NCI-H2227 treated with DMSO at 0.1 percent for 48 hours (cell line): ENCODE measurements at regions not wholly inside any gene's neighbourhood (a gene's known extent, or its start where the extent isn't known, plus 50 kb on each side); places are given as distances from the start of the nearest gene placed in this dataset.

Source experiments
- DNase-seq: peaks from one replicate; lab custom pipeline; 2025; lab: John Stamatoyannopoulos, UW

GRCh38 chr11:112822478-112823274, 138.5 kb upstream of the NCAM1 start:
- no peak for DNase-seq

- DNase-seq, result no peak
Observed at GRCh38 chr11:112826026-112826425, 135.2 kb upstream of the NCAM1 start.

GRCh38 chr11:112826788-112827187, 134.4 kb upstream of the NCAM1 start:
- no peak for DNase-seq

- no peak for DNase-seq
Observed at GRCh38 chr11:112828421-112828820, 132.8 kb upstream of the NCAM1 start.

GRCh38 chr11:112829971-112830654, 131.1 kb upstream of the NCAM1 start:
- no peak for DNase-seq

GRCh38 chr11:112831041-112831440, 130.2 kb upstream of the NCAM1 start:
- DNase-seq, result no peak

GRCh38 chr11:112831969-112832766, 129.1 kb upstream of the NCAM1 start:
- no peak for DNase-seq

GRCh38 chr11:112834277-112834755, 126.9 kb upstream of the NCAM1 start:
- no peak for DNase-seq

- DNase-seq, result no peak
Observed at GRCh38 chr11:112835591-112836255, 125.5 kb upstream of the NCAM1 start.

- DNase-seq, result no peak
Observed at GRCh38 chr11:112836256-112836602, 125.0 kb upstream of the NCAM1 start.

GRCh38 chr11:112837162-112837826, 123.9 kb upstream of the NCAM1 start:
- DNase-seq, result no peak

GRCh38 chr11:112839051-112839450, 122.2 kb upstream of the NCAM1 start:
- no peak for DNase-seq

- DNase-seq, result no peak
Observed at GRCh38 chr11:112841729-112842128, 119.5 kb upstream of the NCAM1 start.

- no peak for DNase-seq
Observed at GRCh38 chr11:112842151-112842550, 119.1 kb upstream of the NCAM1 start.

GRCh38 chr11:112844517-112844916, 116.7 kb upstream of the NCAM1 start:
- no peak for DNase-seq

GRCh38 chr11:112847568-112847967, 113.7 kb upstream of the NCAM1 start:
- no peak for DNase-seq

GRCh38 chr11:112852143-112852866, 108.9 kb upstream of the NCAM1 start:
- no peak for DNase-seq

- no peak for DNase-seq
Observed at GRCh38 chr11:112856133-112856532, 105.1 kb upstream of the NCAM1 start.

- DNase-seq, result no peak
Observed at GRCh38 chr11:112856591-112856990, 104.6 kb upstream of the NCAM1 start.

GRCh38 chr11:112858289-112859023, 102.8 kb upstream of the NCAM1 start:
- DNase-seq, result no peak
